Stomach (tissue), 4 donors: ENCODE measurements at regions not wholly inside any gene's neighbourhood (a gene's known extent, or its start where the extent isn't known, plus 50 kb on each side); places are given as distances from the start of the nearest gene placed in this dataset.

Experiments
- CTCF ChIP-seq, 7 experiments: fragments of 450-650 bp in 4 of 7; fragments of 200-600 bp in 3 of 7; sonication (generic) in 3 of 7; IDR thresholded peaks; one replicate each; pipeline ENCODE4 v1.5.1; 2016 to 2019; ENCODE audit warnings: antibody characterized with exemption in 7 of 7, control low read depth in 2 of 7, mild to moderate bottlenecking in 1 of 7
- EP300 ChIP-seq: sonication (generic); formaldehyde crosslinking; IDR thresholded peaks from one replicate; pipeline ENCODE4 v1.6.1; 2017; ENCODE audit warnings: antibody characterized with exemption
- POLR2A ChIP-seq, 4 donors: fragments of 450-650 bp; IDR thresholded peaks; one replicate each; pipeline ENCODE4 v1.6.1; 2016; ENCODE audit warnings: antibody characterized with exemption in 4 of 4, control low read depth in 2 of 4, mild to moderate bottlenecking in 1 of 4, moderate library complexity in 1 of 4
- POLR2AphosphoS5 ChIP-seq, 3 donors: sonication (generic); formaldehyde crosslinking; IDR thresholded peaks; one replicate each; pipeline ENCODE4 v1.6.1; 2016; ENCODE audit warnings: antibody characterized with exemption in 3 of 3

- TF ChIP-seq CTCF (IDR thresholded peaks at IDR 0.05) (no peak), POLR2A (IDR thresholded peaks at IDR 0.05) (no peak), POLR2AphosphoS5 (IDR thresholded peaks at IDR 0.05) (no peak), EP300 (no peak)
These were observed 263.6 kb upstream of the TSHZ3 start for GRCh38 chr19:31612873-31613272.
